NCI-H82 treated with DMSO at 0.1 percent for 48 hours (cell line): ENCODE measurements at regions not wholly inside any gene's neighbourhood (a gene's known extent, or its start where the extent isn't known, plus 50 kb on each side); places are given as distances from the start of the nearest gene placed in this dataset.
"Not testable (repeated sequence)": the region's sequence is repeated elsewhere in the genome, so short reads cannot be mapped to it uniquely, and the experiment has no call there.

Source experiments
- DNase-seq: peaks from one replicate; lab custom pipeline; 2025; ENCODE audit not compliant: unreplicated experiment; lab: John Stamatoyannopoulos, UW

DNA sequence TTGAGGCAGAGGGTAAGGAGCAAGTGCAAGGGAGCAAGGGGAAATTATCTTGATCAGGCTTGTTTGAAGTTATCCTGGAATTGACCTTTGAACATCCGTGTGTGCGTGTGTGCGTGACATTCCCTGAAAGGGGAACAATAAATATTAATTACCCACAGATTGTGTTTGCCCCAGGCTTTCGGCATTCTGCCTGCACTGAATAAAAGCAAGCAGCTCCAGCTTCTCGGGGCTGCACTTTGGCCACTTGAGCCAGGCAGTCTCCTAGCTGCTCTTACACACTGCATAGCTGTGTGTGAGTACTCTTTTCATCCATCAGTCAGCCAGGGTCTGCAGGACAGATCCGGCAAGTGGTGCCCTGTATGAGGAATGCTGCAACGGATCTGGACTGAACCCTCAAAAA, 107.7 kb upstream of the BTN3A2 start:
- DNase-seq = no peak

- DNase-seq = no peak
Measured at GRCh38 chr6:26258212-26258977, 106.6 kb upstream of the BTN3A2 start.

GRCh38 chr6:26260110-26260637, 104.8 kb upstream of the BTN3A2 start:
- DNase-seq = no peak

GRCh38 chr6:26260725-26261490, 104.1 kb upstream of the BTN3A2 start:
- no peak for DNase-seq

GRCh38 chr6:26264547-26264946, 100.5 kb upstream of the BTN3A2 start:
- DNase-seq = no peak

DNA sequence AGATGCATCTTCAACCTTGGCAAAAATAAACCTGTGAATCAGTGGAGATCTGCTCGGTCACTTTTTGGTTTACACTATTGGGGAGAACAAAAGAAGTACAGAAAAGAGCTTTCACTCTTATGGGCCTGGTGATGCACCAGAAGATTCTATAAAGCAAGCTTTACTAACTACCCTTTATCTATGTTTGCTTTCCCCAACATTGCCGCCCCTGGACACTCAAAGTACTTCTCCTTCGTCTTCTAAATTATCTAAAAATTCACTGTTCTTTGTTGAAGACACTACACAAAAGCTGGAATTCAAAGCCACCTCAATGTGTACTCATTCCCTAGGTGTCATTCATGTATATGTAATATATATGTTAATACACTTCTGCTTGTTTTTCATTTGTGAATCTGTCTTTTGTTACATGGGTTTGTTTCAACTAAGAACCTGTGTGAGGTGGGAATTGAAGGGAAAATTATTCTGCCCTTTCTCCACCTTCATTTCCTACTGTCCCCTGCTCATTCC, 97.9 kb upstream of the BTN3A2 start:
- no peak for DNase-seq

GRCh38 chr6:26268659-26269402, 96.2 kb upstream of the BTN3A2 start:
- DNase-seq = no peak

DNA sequence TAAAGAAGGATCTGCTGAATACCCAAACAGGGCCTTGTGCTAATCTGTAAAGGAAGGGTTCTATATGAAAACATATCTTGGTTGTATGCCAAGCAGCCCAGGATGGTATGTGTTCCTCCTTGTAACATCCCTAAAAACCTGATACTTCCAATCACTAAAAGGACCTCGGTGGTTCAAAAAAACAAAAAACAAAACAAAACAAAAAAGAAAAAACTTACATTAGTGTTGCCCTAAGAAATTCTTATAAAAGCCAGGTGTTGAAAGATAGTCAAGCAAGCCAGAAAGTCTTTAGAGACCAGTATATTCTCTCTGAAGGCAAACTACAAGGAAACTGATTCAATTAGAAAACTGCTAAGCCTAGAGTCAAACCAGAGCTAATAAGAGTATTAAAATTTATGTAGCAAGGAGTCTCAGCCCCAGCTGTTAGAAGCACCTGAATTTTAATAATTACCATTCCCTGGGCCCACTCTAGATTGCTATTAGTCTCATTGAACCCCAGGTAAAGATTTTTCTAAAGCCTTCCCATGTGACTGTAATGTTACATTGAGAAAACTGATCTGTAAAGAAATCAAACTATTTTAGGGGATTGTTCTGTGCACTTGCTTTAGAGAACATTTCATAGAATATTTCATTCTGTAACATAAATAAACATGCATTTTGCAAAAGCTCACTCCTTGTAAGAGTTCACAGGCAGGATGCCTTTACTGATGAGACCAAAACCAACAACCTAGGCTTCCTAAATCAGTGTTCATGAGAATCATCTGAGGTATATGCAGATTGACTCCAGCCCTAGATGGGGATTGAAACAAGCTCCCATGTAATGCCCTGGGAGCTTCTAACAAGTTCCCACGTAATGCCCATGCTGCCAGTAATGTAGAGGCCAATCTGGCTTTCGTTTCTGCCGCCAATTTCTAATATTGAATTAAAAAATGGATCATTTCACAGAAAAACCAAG, 95.2 kb upstream of the BTN3A2 start:
- DNase-seq = no peak

DNA sequence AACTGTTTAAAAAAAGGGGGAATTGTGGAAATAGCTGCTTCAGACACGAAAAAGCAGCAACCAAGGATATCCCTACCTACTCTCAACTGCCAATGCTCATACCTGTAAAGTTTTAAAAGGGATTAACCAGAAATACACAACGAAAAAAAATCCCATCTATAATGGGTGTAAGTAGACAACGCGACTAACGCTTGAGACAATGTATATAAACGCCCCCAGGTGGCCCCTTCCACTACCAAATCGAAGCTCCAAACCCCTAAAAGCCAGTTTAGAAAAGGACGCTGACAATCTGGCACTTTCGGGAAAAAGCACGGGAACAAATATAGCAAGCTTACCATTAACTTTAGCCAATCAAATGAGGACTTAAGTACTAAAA, 94.5 kb upstream of the BTN3A2 start:
- no peak for DNase-seq

GRCh38 chr6:26270903-26271667, 93.9 kb upstream of the BTN3A2 start:
- no peak for DNase-seq

- no peak for DNase-seq
Measured at GRCh38 chr6:26271668-26272024, 93.4 kb upstream of the BTN3A2 start.

DNA sequence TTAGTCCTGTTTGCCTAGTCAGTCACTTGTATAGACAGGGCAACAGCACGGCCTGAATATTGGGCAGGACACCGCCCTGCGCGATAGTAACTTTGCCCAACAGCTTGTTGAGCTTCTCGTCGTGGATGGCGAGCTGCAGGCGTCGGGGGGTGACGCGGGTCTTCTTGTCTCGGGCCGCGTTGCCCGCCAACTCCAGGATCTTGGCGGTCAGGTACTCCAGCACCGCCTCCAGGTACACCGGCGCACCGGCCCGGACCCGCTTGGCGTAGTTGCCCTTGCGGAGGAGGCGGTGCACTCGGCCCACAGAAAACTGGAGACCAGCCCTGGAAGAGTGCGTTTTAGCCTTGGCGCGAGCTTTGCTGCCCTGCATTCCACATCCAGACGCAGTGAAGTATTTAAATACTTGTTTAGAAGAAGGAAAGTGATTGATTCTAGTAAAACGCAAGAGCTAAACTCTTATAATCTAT, 92.8 kb upstream of the BTN3A2 start:
- no peak for DNase-seq

GRCh38 chr6:26273673-26274588, 91.1 kb upstream of the BTN3A2 start:
- no peak for DNase-seq

DNA sequence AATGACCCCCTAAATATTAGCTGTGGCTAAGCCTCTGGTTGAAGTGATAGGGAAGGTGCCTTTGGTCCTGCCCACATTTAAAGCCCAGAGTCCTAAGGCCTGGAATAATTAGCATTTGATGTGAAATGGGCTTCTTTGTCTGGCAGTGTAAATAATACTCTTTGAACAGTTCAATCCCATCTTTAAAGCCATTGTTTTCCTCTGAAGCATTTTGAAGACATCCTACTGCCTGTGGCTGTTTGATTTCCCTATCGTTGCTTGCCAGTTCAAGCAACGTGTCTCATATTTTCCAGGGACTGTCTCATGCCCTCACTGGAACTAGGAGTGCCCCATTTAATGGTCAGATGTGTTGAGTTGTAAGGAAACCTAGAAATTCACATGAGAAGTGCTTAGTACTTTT, 89.3 kb upstream of the BTN3A2 start:
- no peak for DNase-seq

- DNase-seq = no peak
Measured at GRCh38 chr6:26276841-26277648, 88.0 kb upstream of the BTN3A2 start.

GRCh38 chr6:26278536-26278935, 86.5 kb upstream of the BTN3A2 start:
- DNase-seq = no peak

DNA sequence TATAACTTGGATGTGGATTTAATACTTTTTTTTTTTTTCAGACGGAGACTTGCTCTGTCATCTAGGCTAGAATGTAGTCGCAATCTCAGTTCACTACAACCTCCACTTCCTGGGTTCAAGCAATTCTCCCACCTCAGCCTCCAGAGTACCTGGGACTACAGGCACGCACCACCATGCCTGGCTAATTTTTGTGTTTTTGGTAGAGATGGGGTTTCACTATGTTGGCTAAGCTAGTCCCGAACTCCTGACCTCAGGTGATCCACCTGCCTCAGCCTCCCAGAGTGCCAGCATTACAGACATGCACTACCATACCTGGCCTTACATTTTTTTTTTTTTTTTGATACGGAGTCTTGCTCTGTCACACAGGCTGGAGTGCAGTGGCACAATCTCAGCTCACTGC, 85.6 kb upstream of the BTN3A2 start:
- DNase-seq = not testable (repeated sequence)

DNA sequence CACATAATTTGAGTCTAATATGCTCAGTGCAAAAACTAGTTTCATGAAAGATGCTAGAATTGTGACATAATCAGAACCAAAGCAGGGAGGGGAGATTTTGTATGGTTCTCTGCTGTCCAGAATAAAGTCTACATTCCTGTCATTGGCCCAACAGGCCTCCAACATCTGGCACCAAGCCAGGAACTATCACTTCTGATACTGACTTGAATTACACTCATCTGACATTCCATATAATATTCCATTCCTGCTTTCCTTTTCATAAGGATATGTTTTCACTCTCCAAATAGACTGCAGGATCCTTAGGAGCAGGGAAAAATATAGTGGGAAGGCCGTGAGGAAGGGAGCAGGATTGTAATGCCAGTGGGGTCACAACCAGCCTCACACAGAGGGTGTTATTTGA, 84.6 kb upstream of the BTN3A2 start:
- DNase-seq = no peak
